GM12878 (cell line): ENCODE measurements at regions not wholly inside any gene's neighbourhood (a gene's known extent, or its start where the extent isn't known, plus 50 kb on each side); places are given as distances from the start of the nearest gene placed in this dataset.

ENCODE experiments used
- ATAC-seq: fragments of 200-7000 bp; cut with Tn5 transposase; 3 replicates; pipeline ENCODE4 v1.9.1; 2020; ENCODE audit warnings: mild to moderate bottlenecking, moderate library complexity
- BruUV-seq: library from RNA; stranded (reverse); fragments of 400-500 nt; replicated peaks from 2 replicates; lab custom pipeline; 2021; lab: Mats Ljungman, UMichigan
- CTCF ChIA-PET: fragments of 300-600 bp; sonication (Branson Sonifier 250); formaldehyde crosslinking; extraction: SDS; loops from one replicate; lab custom pipeline; 2021; ENCODE audit warnings: inconsistent platforms; lab: Yijun Ruan, JAX
- POLR2A ChIA-PET: fragments of 350-600 bp; formaldehyde crosslinking; extraction: SDS; loops from one replicate; lab custom pipeline; 2021; ENCODE audit warnings: inconsistent platforms; lab: Charles Lee
- RAD21 ChIA-PET: fragments of 300-600 bp; sonication (Branson Sonifier 250); formaldehyde crosslinking; loops from one replicate; lab custom pipeline; 2023; ENCODE audit warnings: antibody characterized with exemption; ENCODE audit not compliant: unreplicated experiment; lab: Charles Lee
- SMC1A ChIA-PET: fragments of 300-600 bp; sonication (Branson Sonifier 250); formaldehyde crosslinking; loops from one replicate; lab custom pipeline; 2023; ENCODE audit not compliant: unreplicated experiment, uncharacterized antibody; lab: Charles Lee
- DNase-seq: peaks from one replicate; pipeline ENCODE4 v3.0.0-alpha.2; 2011; ENCODE audit warnings: low read depth, low spot score
- FAIRE-seq: peaks from 3 replicates; lab custom pipeline; 2011; peaks lifted over from hg19 to GRCh38; lab: Jason Lieb, UNC
- H2AFZ ChIP-seq: 2 replicates; pipeline ENCODE4 v1.6.0; 2011; ENCODE audit warnings: low read depth, low read length, control low read depth; ENCODE audit not compliant: control insufficient read depth
- H3K27ac ChIP-seq: 2 replicates; pipeline ENCODE4 v1.5.1; 2011; ENCODE audit warnings: control low read depth; ENCODE audit not compliant: control insufficient read depth, insufficient read depth
- H3K27me3 ChIP-seq, 2 experiments: replicated peaks in 1 of 2; 2 replicates each; pipeline versions ENCODE4 v1.6.0 to v1.6.1; 2011; ENCODE audit warnings: low read length in 1 of 2; ENCODE audit not compliant: control insufficient read depth in 2 of 2, insufficient read depth in 2 of 2
- H3K36me3 ChIP-seq, 2 experiments: 2 replicates each; pipeline ENCODE4 v1.5.1; 2011; ENCODE audit warnings: low read length in 1 of 2; ENCODE audit not compliant: control insufficient read depth in 2 of 2, insufficient read depth in 2 of 2
- H3K4me1 ChIP-seq: 2 replicates; pipeline ENCODE4 v1.6.1; 2011; ENCODE audit warnings: mild to moderate bottlenecking, low read length, moderate library complexity, mixed read lengths; ENCODE audit not compliant: control insufficient read depth, insufficient read depth
- H3K4me2 ChIP-seq: 2 replicates; pipeline ENCODE4 v1.6.0; 2011; ENCODE audit warnings: control low read depth; ENCODE audit not compliant: control insufficient read depth, insufficient read depth
- H3K4me3 ChIP-seq: fragments of 200-600 bp; sonication (generic); 2 replicates; pipeline ENCODE4 v1.5.1; 2016
- H3K79me2 ChIP-seq: 2 replicates; pipeline ENCODE4 v1.6.0; 2011; ENCODE audit warnings: low read length; ENCODE audit not compliant: control insufficient read depth, insufficient read depth
- H3K9ac ChIP-seq: 2 replicates; pipeline ENCODE4 v1.8.0; 2011; ENCODE audit warnings: low read length, control low read depth, mixed read lengths; ENCODE audit not compliant: control insufficient read depth, insufficient read depth
- H3K9me3 ChIP-seq: replicated peaks from 3 replicates; pipeline ENCODE4 v1.5.1; 2011; ENCODE audit warnings: mild to moderate bottlenecking, low read length; ENCODE audit not compliant: control insufficient read depth, insufficient read depth
- H4K20me1 ChIP-seq: 2 replicates; pipeline ENCODE4 v1.6.0; 2011; ENCODE audit not compliant: control insufficient read depth, insufficient read depth
- BCL11A ChIP-seq: IDR thresholded peaks from 2 replicates; pipeline ENCODE4 v1.6.1; 2011; ENCODE audit warnings: low read depth, low read length
- CBX5 ChIP-seq: sonication (generic); IDR thresholded peaks from 2 replicates; pipeline ENCODE4 v1.6.1; 2016; ENCODE audit warnings: low read depth, moderate library complexity, mild to moderate bottlenecking, inconsistent platforms
- CHD2 ChIP-seq: IDR thresholded peaks from 2 replicates; pipeline ENCODE4 v1.6.1; 2011; ENCODE audit warnings: low read depth, low read length, improper control_type of control experiment, borderline replicate concordance
- EP300 ChIP-seq, 2 experiments: fragments of 150-350 bp in 1 of 2; IDR thresholded peaks; 2 replicates each; pipeline ENCODE4 v1.6.1; 2011 to 2012; ENCODE audit warnings: low read depth in 2 of 2, low read length in 2 of 2, borderline replicate concordance in 1 of 2, improper control_type of control experiment in 1 of 2, inconsistent platforms in 1 of 2; ENCODE audit not compliant: control insufficient read depth in 1 of 2
- GABPA ChIP-seq: IDR thresholded peaks from 2 replicates; pipeline ENCODE4 v1.6.1; 2014; ENCODE audit warnings: antibody characterized with exemption, low read depth, mild to moderate bottlenecking, inconsistent platforms
- IKZF1 ChIP-seq: fragments of 450-650 bp; conservative IDR thresholded peaks from 2 replicates; pipeline ENCODE4 v1.6.1; 2017; ENCODE audit warnings: antibody characterized with exemption, mild to moderate bottlenecking
- LARP7 ChIP-seq: fragments of 450-650 bp; IDR thresholded peaks from 2 replicates; pipeline ENCODE4 v1.6.1; 2017; ENCODE audit warnings: mild to moderate bottlenecking
- NR2F1 ChIP-seq: fragments of 450-650 bp; conservative IDR thresholded peaks from 2 replicates; pipeline ENCODE4 v1.6.1; 2017; ENCODE audit warnings: mild to moderate bottlenecking
- RAD51 ChIP-seq: fragments of 450-650 bp; IDR thresholded peaks from 2 replicates; pipeline ENCODE4 v1.6.1; 2016; ENCODE audit warnings: moderate library complexity, mild to moderate bottlenecking, inconsistent platforms
- RCOR1 ChIP-seq: conservative IDR thresholded peaks from 2 replicates; pipeline ENCODE4 v1.6.1; 2012; ENCODE audit warnings: low read depth, low read length, improper control_type of control experiment
- RUNX3 ChIP-seq: IDR thresholded peaks from 2 replicates; pipeline ENCODE4 v1.6.1; 2012; ENCODE audit warnings: low read length, inconsistent platforms
- ZZZ3 ChIP-seq: IDR thresholded peaks from 2 replicates; pipeline ENCODE4 v1.6.1; 2011; ENCODE audit warnings: low read depth; ENCODE audit not compliant: control insufficient read depth, insufficient read length
- WGBS: methylation state at CpG from one replicate; pipeline ENCODE4 v1.1.6; 2016; ENCODE audit warnings: low lambda C conversion rate; ENCODE audit not compliant: insufficient replicate concordance, insufficient coverage; ENCODE audit errors: missing lambda C conversion rate; 5-methylcytosine and 5-hydroxymethylcytosine counted together
- in situ Hi-C: fragments of 300-500 bp; cut with MboI; formaldehyde crosslinking; loops from 9 replicates; pipeline ENCODE4 v1.14.3; 2018; ENCODE audit warnings: mixed read lengths
- intact Hi-C: fragments of 100-400 bp; cut with micrococcal nuclease; formaldehyde crosslinking; loops from one replicate; pipeline ENCODE4 v1.14.2; 2022; ENCODE audit not compliant: unreplicated experiment
- TF ChIP-seq, protein P1 (sequence below): IDR thresholded peaks from 2 replicates; pipeline ENCODE4 v1.6.1; 2012; ENCODE audit warnings: low read length, inconsistent platforms
- TF ChIP-seq, protein P2 (sequence below): fragments of 450-650 bp; IDR thresholded peaks from 2 replicates; pipeline ENCODE4 v1.6.1; 2017; ENCODE audit warnings: mild to moderate bottlenecking, moderate library complexity
- TF ChIP-seq, protein P3 (sequence below): fragments of 450-650 bp; IDR thresholded peaks from 2 replicates; pipeline ENCODE4 v1.6.1; 2016; ENCODE audit warnings: mild to moderate bottlenecking, moderate library complexity, borderline replicate concordance

DNA sequence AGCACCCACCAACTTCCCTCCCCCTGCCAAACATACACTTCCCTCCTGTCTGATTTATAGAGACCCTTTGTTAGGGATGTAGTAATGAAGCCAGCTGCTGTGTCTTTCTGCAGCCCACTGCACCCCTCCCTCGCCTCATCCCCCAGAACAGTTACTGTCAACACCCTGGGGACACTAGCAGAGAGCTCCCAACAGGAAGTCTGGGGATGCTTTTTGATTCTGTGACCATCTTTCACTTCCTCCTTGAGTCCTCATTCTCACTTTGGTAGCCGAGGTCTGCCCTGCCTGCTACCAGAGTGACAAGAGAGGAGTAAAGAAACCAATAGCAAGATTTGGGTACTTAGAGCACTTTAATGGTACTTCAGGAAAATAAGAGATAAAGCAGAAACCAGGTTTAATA, 201.6 kb downstream of the SATB1 start:
- ChIA-PET CTCF (no interaction called here), RAD21 (interaction anchor here (1.0 kb wide), 1 partner anchor 329 kb away, joined by 3 read pairs; no protein-coding TSS in a partner anchor), POLR2A (interaction anchor here (1.0 kb wide), 1 partner anchor 13 kb away, joined by 4 read pairs; no protein-coding TSS in a partner anchor), SMC1A (interaction anchor here (0.7 kb wide), 1 partner anchor 35 kb away, joined by 3 read pairs; no protein-coding TSS in a partner anchor)
- Histone ChIP-seq H4K20me1 (no peaks in the 10 kb centered on the region), H3K4me1 (peaks cover 15% of the 10 kb centered on the region), H3K4me3 (no peak overlapping the region), H3K79me2 (no peaks in the 10 kb centered on the region), H3K27me3 (no peaks in the 10 kb centered on the region), H3K27ac (peak overlapping the region; percentile 40; the same call in 1 of the 2 replicates), H3K36me3 (no peaks in the 10 kb centered on the region), H3K9ac (no peak overlapping the region), H3K9me3 (no peaks in the 10 kb centered on the region), H2AFZ (peak overlapping the region; percentile 30; the same call in 1 of the 2 replicates), H3K4me2 (peak overlapping the region; percentile 82)
- no TSS peak for BruUV-seq
- FAIRE-seq: peak; percentile 47
- intact Hi-C loops (no loop called here), in situ Hi-C loops (no loop called here)
- DNase-seq: peak; percentile 55
- 0% methylated on average over 2 of the region's 2 CpGs for WGBS
- peak; percentile 98 for ATAC-seq
- TF ChIP-seq, protein P1, sequence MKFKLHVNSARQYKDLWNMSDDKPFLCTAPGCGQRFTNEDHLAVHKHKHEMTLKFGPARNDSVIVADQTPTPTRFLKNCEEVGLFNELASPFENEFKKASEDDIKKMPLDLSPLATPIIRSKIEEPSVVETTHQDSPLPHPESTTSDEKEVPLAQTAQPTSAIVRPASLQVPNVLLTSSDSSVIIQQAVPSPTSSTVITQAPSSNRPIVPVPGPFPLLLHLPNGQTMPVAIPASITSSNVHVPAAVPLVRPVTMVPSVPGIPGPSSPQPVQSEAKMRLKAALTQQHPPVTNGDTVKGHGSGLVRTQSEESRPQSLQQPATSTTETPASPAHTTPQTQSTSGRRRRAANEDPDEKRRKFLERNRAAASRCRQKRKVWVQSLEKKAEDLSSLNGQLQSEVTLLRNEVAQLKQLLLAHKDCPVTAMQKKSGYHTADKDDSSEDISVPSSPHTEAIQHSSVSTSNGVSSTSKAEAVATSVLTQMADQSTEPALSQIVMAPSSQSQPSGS: peak; percentile 19; the same call in 1 of the 2 replicates
- TF ChIP-seq, protein P2, sequence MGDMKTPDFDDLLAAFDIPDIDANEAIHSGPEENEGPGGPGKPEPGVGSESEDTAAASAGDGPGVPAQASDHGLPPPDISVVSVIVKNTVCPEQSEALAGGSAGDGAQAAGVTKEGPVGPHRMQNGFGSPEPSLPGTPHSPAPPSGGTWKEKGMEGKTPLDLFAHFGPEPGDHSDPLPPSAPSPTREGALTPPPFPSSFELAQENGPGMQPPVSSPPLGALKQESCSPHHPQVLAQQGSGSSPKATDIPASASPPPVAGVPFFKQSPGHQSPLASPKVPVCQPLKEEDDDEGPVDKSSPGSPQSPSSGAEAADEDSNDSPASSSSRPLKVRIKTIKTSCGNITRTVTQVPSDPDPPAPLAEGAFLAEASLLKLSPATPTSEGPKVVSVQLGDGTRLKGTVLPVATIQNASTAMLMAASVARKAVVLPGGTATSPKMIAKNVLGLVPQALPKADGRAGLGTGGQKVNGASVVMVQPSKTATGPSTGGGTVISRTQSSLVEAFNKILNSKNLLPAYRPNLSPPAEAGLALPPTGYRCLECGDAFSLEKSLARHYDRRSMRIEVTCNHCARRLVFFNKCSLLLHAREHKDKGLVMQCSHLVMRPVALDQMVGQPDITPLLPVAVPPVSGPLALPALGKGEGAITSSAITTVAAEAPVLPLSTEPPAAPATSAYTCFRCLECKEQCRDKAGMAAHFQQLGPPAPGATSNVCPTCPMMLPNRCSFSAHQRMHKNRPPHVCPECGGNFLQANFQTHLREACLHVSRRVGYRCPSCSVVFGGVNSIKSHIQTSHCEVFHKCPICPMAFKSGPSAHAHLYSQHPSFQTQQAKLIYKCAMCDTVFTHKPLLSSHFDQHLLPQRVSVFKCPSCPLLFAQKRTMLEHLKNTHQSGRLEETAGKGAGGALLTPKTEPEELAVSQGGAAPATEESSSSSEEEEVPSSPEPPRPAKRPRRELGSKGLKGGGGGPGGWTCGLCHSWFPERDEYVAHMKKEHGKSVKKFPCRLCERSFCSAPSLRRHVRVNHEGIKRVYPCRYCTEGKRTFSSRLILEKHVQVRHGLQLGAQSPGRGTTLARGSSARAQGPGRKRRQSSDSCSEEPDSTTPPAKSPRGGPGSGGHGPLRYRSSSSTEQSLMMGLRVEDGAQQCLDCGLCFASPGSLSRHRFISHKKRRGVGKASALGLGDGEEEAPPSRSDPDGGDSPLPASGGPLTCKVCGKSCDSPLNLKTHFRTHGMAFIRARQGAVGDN: no peak
- TF ChIP-seq IKZF1: peak; percentile 85
- TF ChIP-seq RUNX3: peak; percentile 53; the same call in 1 of the 2 replicates
- peak in 1 of 2 experiments; percentile 76; a peak in 2 of 4 replicates for TF ChIP-seq EP300 (IDR thresholded peaks at IDR 0.05; ENCODE audit: borderline replicate concordance in 1 of 2, control insufficient read depth in 1 of 2, low read depth in 2 of 2, low read length in 2 of 2)
- peak; percentile 28; the same call in 1 of the 2 replicates for TF ChIP-seq CBX5
- no peak for TF ChIP-seq LARP7
- no peak for TF ChIP-seq RAD51
- peak; percentile 51; the same call in 1 of the 2 replicates for TF ChIP-seq GABPA
- TF ChIP-seq, protein P3, sequence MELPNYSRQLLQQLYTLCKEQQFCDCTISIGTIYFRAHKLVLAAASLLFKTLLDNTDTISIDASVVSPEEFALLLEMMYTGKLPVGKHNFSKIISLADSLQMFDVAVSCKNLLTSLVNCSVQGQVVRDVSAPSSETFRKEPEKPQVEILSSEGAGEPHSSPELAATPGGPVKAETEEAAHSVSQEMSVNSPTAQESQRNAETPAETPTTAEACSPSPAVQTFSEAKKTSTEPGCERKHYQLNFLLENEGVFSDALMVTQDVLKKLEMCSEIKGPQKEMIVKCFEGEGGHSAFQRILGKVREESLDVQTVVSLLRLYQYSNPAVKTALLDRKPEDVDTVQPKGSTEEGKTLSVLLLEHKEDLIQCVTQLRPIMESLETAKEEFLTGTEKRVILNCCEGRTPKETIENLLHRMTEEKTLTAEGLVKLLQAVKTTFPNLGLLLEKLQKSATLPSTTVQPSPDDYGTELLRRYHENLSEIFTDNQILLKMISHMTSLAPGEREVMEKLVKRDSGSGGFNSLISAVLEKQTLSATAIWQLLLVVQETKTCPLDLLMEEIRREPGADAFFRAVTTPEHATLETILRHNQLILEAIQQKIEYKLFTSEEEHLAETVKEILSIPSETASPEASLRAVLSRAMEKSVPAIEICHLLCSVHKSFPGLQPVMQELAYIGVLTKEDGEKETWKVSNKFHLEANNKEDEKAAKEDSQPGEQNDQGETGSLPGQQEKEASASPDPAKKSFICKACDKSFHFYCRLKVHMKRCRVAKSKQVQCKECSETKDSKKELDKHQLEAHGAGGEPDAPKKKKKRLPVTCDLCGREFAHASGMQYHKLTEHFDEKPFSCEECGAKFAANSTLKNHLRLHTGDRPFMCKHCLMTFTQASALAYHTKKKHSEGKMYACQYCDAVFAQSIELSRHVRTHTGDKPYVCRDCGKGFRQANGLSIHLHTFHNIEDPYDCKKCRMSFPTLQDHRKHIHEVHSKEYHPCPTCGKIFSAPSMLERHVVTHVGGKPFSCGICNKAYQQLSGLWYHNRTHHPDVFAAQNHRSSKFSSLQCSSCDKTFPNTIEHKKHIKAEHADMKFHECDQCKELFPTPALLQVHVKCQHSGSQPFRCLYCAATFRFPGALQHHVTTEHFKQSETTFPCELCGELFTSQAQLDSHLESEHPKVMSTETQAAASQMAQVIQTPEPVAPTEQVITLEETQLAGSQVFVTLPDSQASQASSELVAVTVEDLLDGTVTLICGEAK: no peak
- TF ChIP-seq ZZZ3: no peak
- TF ChIP-seq CHD2: no peak
- TF ChIP-seq RCOR1: peak; percentile 79; the same call in 1 of the 2 replicates
- TF ChIP-seq BCL11A: 0 out of 2 replicates have a peak, but pooled peaks have one; percentile 25
- TF ChIP-seq NR2F1: no peak
